T-helper 1 cell treated with Interleukin-12 subunit alpha and Interleukin-12 subunit beta and Interleukin-4 antibody, amounts not matched to agents 30 ng/mL and 1 ng/mL, for 36 hours (primary cell): ENCODE measurements at regions not wholly inside any gene's neighbourhood (a gene's known extent, or its start where the extent isn't known, plus 50 kb on each side); places are given as distances from the start of the nearest gene placed in this dataset.
"Not testable (repeated sequence)": the region's sequence is repeated elsewhere in the genome, so short reads cannot be mapped to it uniquely, and the experiment has no call there.

Experiments
- intact Hi-C: fragments of 100-400 bp; cut with micrococcal nuclease; formaldehyde crosslinking; loops from one replicate; pipeline ENCODE4 v1.15.1; 2024

DNA sequence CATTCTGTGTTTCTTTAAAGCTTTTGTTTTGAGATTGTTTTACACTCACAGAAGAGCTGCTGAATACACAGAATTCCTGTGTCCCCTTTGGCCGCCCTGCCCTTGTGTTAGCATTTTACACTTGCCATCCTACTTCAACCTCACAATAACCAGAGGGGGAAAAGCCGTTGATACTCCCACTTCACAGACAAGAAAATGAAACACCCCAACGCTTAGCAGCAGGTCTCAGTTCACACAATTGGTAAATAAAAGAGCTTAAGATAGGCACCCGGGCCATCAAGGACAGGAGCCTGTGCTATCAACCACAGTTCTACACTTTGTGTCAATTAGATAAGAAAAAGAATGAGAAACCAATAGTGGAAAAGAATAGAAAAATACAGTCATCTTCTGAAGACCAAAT, 178.0 kb downstream of the SYK start:
- intact Hi-C loops: no loop called here

DNA sequence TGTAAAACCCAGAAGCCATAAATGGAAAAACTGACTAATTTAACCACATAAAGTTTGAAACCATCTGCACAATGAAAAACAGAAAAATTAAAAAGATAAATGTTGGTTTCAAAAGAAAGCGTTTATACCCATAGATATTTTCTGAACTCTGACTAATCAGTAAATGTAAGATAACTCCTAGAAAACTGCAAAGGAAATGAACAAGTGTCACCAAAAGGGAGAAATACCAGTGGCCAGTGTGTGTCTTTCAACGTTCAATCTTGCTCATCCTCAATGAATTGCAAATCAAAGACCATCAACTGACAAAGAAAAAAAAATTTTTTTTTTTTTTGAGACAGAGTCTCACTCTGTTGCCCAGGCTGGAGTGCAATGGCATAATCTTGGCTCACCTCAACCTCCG, 180.1 kb downstream of the SYK start:
- intact Hi-C loops: no loop called here

DNA sequence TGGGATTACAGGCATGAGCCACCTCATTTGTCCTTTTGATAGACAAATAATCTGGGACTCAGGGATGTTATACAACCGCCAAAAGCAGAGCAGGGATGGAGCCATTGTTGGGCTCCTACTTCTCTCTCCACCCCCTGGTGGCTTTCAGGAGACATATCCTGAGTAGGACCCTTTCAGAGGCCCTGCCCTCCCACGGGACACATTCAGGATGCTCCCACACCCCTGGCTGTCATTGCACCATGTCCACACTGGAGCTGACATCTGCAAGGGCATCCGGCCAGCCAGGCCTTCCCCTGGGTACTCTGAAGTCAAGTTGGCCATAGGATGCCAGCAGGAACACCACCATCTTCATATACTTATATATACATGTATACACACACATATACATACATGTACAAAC, 181.8 kb downstream of the SYK start:
- intact Hi-C loops: no loop called here

DNA sequence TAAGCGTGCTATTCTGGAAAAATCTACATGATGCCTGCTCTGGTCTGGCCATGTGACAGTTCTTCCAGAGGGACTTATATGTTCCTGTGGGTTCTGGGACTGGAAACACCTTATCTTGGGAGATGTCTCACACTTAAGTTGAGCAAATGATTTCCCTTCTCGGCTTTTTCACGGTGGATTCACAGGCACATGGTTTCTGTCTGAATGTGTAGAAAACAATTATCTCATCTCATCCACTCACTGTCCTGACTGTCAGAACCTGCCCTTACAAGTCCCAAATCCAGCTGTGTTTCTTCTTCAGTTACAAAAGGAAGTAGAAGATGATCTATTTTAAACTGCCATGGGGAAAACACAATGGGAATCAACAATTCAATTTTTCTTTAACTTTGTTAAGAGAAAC, 184.0 kb downstream of the SYK start:
- intact Hi-C loops: loop anchor here (1.0 kb wide), 1 partner anchor 448 kb away; no protein-coding TSS in a partner anchor

- intact Hi-C loops: no loop called here
These were observed 184.5 kb downstream of the SYK start for GRCh38 chr9:90986161-90986560.

DNA sequence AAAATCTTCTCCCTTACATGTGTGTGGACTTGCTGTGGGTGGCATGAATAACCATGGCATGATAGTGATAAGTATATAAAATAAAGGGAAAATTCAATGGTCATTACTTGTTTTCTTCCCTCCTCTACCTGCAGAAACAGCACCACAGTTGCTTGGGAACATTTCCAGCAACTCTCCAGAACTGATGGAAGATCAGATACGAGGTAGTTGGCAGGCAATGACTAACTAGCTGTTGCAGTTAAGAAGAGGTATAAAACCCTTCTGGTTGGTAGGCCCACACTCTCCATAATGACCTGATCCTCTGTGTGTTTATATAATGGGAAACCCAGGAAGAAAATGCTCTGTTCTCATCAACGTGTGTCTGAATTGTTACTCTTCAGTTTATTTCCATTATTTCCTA, 185.9 kb downstream of the SYK start:
- intact Hi-C loops: no loop called here

DNA sequence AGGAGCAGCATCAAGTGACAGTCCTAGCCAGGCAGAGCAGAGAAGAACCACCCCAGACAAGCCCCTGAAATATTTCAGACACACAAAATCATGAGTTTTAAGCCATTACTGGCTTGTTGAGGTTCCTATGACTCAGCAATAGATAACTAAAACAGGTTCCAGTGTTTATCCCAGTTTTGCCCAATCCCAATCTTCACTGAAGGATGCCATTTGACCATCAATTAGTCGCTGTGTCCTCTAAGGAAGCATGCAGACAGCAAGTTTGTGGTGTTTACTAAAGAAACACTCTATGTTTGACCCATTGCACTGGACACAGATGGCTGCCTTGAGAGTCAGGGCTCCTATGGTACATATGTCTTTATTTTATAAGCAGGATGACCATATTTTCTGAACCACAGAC, 186.7 kb downstream of the SYK start:
- intact Hi-C loops: no loop called here

DNA sequence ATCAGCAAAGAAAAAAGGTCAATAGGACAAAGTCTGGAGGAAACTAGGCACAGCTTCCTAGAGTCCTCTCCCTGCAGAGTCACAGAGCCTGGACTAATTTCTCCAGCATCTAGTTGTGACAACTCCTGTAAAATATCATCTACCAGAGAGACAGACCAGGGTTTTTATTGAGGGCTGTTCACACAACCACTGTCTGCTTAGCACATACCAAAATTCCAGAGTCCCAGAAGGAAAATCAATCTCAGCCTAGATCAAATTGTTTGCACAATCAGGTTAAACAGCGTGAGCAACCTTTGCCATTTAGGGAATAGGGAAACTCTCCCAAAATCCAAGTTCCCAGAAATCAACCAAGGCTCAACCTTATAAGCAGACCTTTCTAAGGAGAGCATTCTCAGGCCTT, 190.3 kb downstream of the SYK start:
- intact Hi-C loops: no loop called here

DNA sequence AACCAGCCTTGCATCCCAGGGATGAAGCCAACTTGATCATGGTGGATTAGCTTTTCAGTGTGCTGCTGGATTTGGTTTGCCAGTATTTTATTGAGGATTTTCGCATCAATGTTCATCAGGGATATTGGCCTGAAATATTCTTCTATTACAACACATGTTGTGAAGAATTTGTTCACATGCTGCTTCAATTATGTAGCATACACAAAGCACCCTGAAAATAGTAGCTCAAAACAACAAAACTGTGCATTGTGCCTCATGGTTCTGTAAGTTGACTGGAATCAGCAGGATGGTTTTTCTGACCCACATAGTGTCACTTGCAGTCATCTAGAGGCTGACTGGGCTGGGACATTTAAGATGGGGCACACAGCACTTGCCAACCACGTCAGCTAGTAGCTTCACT, 193.9 kb downstream of the SYK start:
- intact Hi-C loops: no loop called here

DNA sequence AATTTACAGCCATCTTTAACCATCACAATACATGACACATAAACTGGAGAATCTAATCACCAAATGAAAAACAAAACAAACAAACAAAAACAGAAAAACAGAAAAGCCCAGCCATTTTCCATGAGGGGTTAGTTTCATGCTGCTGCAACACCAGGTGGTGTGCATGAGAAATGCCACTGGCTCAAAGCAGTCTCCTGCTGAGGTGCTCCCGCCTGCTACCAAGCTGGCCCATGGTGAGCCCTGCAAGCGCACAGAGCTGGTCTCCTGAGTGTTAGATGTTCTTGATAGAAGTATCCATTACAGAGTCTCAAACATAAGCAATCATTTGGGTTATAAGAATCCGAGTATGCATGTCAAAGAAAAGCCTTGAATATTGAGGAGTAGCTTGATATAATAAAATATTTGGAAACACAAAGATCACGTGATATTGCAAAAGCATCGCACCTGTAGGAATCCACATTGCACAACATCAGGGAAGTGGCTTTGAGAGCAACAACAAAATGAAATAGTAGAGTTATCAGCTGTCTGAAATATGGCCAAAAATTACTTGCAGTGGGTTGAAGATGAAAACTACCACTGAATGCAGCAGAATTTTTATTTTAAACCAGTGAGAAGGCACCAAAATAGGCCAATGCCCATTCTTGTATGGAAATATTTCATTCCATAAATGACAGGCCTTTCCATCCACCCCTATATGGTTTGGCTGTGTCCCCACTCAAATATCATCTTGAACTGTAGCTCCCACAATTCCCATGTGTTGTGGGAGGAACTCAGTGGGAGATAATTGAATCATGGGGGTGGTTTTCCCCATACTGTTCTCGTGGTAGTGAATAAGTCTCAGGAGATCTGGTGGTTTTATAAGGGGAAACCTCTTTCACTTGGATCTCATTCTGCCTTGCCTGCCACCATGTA, 194.8 kb downstream of the SYK start:
- intact Hi-C loops: no loop called here

- intact Hi-C loops: no loop called here
These were observed 197.0 kb downstream of the SYK start for GRCh38 chr9:90998573-90998972.

DNA sequence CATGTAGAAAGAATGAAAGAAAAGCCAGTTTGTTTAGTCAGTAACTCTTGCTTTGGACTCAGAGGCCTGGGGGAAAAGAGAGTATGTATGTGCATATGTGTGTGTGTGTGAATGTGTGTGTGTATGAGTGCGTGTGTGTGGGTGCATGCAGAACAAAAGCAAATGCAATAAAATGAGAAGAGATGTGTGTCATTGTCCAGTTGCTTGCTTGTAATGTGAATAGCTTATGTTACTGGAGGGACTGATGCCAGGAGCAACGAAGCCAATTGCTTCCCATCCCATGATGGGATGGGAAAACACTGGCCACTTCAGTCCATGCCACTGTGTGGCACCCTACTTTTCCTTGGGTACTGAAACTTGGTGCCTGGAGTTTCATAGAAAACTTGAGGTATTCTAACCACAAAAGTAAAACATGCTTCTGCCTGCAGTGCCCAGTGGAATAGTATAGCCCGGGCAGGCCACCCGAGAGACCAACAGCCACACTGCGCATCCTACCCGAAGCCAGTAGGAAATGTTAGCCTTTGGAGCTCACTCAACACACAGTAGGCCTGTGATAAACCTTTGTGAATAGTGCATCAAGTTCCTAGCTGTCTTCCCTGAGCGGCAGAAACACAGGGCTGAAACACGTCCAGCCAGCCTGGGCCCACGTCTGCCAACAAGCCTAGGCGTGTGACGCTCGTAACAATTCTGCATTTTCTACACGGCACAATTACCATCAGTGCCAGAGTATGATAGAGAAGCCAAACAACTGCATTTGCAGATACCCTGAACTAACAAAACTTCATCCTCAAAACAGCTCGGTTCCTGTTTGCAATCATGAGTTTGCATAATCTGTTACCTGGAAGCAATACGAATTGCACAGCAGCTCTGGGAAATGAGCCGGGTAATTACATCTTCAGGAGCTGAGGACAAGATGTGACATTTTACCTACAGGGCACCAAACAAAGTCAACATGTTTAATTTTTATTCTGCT, 198.1 kb downstream of the SYK start:
- intact Hi-C loops: no loop called here

- intact Hi-C loops: no loop called here
These were observed 199.6 kb downstream of the SYK start for GRCh38 chr9:91001146-91001611.

- intact Hi-C loops: no loop called here
These were observed 202.9 kb downstream of the SYK start for GRCh38 chr9:91004484-91004883.

- intact Hi-C loops: no loop called here
These were observed 203.4 kb downstream of the SYK start for GRCh38 chr9:91004992-91005391.

DNA sequence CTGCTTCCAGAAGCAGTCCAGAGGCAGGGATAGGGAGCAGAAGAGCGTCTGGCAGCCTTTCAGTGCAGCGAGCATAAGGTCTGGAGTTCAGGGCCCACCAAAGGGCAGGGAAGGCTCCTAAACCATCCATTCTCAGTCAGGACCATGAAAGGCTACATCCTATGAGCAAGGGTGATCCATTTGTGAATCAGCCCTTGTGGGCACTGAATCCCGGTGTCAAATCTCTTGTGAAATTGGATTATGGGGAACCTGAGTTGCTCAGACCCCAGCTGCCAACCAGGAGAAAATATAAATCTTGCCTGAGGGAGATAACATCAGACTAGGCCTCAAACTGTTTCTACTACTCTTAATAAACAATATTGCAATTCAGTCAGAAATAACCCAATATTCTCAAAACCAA, 204.4 kb downstream of the SYK start:
- intact Hi-C loops: no loop called here

- intact Hi-C loops: no loop called here
These were observed 206.9 kb downstream of the SYK start for GRCh38 chr9:91008568-91008967.

DNA sequence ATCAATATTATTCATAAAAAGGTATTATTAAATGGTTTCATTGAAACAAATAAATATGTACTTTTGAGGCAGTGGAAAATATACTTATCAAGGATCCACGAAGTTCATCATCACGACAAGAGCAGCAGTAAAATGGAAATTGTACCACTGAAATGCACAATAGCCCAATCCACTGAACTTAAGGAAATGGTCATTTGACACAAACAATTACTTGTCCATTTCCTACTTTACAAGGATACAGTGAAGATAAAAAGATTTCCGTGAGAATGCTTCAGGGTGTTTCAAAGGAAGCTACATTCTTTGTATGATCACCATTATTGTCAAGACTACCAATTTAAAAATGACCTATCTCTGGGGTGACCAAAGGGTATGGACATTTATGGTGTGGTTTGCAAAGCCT, 210.3 kb downstream of the SYK start:
- intact Hi-C loops: no loop called here

GRCh38 chr9:91012933-91013841, 211.6 kb downstream of the SYK start:
- intact Hi-C loops: no loop called here

DNA sequence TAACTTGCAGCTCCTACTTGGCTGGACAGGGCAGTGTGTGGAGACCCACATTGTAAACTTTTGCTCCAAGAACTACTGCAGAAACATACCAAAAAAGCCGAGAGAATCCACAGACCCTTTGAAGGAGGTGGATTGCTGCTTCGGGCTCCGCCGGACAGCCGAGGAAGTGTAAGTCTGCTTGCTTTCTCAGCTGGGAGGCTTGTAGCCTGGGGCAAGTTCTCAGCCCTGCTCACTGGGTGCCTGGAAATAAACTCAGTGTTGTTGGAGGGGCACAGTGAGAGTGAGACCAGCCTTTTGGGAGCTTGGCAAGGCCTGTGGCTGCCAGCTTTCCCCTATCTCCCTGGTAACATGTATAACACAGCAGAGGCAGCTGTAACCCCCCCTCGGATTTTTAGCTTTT, 215.6 kb downstream of the SYK start:
- intact Hi-C loops: no loop called here

- intact Hi-C loops: not testable (repeated sequence)
These were observed 218.3 kb downstream of the SYK start for GRCh38 chr9:91019871-91020270.
